Iris pigment epithelial cell (primary cell): ENCODE measurements at regions not wholly inside any gene's neighbourhood (a gene's known extent, or its start where the extent isn't known, plus 50 kb on each side); places are given as distances from the start of the nearest gene placed in this dataset.
A peak's percentile ranks its signal among the peaks of the same experiment; 100 is the strongest.

Source experiments
- DNase-seq: peaks from one replicate; pipeline ENCODE4 v3.0.0-alpha.2; 2011; ENCODE audit warnings: low read depth

DNA sequence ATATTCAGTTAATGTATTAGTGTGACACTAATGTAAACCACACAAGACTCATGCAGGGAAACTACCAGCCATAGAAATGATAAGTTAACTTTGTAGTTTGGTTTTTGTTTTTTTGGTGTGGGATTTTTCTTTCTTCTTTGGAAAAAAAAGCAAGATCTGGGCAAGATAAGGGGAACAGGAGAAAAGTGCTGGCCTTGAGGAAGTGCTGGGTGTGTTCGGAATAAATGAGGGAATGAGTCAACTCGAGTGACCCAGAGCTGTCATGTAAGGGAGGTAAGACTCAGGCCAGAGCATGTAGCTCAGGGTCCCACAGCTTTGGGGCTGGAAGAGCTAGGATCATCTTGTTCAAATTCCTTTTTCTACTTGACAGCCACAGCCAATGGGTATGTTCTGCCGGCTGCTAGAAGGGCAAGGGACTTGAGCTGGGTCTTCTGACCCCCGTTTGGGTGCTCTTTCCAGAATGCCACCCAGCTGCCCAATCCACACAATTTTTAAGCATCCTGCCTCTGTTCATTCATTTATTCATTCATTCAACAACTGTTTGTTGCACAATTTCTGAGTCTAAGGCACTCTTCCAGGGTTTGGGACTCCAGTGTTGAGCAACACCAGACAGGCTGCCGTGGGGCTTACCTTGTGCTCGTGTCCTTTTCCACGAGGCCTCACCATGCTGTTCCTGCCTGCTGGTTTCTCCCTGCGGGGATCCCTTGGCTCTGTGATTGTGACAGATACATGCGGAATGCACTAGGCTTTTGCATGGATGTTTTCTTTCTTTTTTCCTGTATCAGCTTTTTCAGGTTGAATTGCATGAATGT is 54.5 kb downstream of the CLDN34 start:
- DNase-seq = peak; percentile 34

DNA sequence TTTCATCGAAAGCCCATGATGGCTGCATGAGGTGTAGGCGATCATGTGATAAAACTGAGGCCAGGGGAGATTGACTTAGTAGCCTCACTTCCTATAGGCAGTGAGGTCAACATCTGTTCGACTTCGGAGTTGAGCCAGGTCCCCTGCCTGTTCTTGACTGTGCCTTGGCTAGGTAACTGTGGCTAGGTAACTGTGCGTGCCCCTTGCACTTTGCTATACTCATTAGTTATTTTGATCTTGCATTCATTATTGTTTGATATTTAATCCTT is 55.0 kb downstream of the CLDN34 start:
- no peak for DNase-seq

GRCh38 chrX:10022580-10023245 is 55.6 kb downstream of the CLDN34 start:
- peak; percentile 91 for DNase-seq

DNA sequence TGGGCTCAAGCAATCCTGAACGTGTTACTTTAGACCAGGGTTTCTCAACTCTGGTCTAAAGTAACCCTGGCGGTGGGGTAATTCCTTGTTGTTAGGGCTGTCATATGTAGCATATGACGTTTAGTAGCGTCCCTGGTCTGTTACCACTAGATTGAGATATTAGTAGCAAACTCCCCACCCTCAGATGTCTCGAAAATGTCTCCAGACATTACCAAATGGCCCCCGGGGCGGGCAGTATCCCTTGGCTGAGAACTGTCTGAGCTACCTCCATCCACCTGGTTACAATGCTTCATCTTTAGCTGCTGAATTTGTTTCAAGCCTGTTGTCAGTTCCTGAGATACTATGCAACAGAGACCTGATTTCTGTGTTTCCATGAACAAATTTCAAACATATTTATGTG is 56.7 kb downstream of the CLDN34 start:
- no peak for DNase-seq

DNA sequence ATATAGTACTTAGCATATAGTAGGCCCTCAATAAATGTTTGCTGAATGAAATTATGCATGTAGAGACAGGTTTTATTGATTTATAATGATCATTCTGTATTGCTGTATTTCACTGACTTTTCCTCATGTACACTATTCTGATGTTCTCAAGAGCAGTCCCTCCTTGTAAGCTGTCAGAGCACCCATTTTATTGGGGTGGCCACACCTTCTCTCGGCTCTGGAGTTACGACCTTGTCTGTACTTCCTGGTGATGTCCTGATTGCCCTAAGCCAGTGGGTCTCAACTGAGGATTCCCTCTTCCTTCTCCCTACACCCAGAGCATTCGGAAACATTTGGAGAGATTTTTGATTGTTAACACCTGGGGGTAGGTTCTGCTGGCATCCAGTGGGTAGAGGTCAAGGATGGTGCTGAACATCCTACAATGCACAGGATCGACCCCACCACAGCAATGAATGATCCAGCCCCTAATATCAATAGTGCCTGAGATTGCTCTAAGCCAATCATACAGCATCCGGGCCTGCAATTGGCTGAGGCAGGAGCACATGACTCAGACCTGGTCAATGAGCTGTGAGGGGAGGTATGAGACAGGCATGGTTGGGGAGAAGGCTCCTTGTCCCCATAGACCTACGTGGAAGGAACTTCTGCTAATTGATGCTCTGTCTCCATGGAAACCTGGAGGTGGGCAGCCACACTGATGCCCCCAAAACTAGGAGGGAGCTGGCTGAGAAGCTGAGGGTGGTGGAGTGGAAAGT is 58.8 kb downstream of the CLDN34 start:
- no peak for DNase-seq

- DNase-seq = no peak
Observed at GRCh38 chrX:10028283-10029104, 61.3 kb downstream of the CLDN34 start.

GRCh38 chrX:10030570-10030969 is 63.4 kb downstream of the CLDN34 start:
- peak; percentile 57 for DNase-seq

- DNase-seq = no peak
Observed at GRCh38 chrX:10031746-10032145, 64.6 kb downstream of the CLDN34 start.

- DNase-seq = no peak
Observed at GRCh38 chrX:10032147-10032546, 65.0 kb downstream of the CLDN34 start.

GRCh38 chrX:10033375-10034007 is 66.3 kb downstream of the CLDN34 start:
- DNase-seq = peak; percentile 50

- no peak for DNase-seq
Observed at GRCh38 chrX:10034740-10035260, 67.6 kb downstream of the CLDN34 start.

GRCh38 chrX:10038585-10038984 is 71.4 kb downstream of the CLDN34 start:
- DNase-seq = no peak

- DNase-seq = peak; percentile 29
Observed at GRCh38 chrX:10039821-10040793, 72.9 kb downstream of the CLDN34 start.

DNA sequence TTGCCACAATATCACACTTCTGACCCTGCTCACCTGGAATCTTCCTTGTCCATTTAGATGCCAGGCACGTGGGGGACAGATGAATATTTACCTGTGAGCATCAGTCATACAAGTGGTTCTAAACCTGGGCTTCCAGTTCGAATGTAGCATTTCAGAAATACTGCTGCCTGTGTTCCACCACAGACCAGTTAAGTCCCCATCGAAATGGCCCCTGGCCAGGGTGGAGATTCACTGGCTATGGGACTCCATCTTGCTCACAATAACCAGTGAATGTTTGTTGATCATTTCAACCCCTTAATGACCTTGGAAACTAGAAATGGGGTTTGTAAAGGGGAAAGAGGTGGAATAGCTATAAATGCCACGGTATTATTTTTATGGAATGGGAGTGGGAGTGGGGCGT is 73.8 kb downstream of the CLDN34 start:
- no peak for DNase-seq

GRCh38 chrX:10041383-10041782 is 74.2 kb downstream of the CLDN34 start:
- peak; percentile 36 for DNase-seq

DNA sequence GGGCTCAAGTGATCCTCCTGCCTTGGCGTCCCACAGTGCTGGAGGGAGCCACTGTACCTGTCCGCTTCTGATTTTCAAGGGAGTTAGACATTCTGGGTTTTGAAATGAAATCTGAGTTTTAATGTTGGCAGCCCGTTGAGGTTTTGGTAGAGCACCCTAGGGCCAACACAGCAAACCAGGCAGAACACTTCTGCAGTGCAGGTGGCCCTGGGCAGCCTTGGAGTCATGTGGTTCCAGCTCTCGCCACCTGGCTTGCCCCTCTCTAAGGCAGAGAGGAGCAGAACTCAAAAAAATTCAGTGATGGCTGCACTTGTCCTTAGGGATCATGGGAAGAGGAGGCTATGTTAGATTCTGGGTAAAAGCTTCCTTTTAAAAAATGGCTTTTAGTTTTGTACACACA is 74.9 kb downstream of the CLDN34 start:
- no peak for DNase-seq

DNA sequence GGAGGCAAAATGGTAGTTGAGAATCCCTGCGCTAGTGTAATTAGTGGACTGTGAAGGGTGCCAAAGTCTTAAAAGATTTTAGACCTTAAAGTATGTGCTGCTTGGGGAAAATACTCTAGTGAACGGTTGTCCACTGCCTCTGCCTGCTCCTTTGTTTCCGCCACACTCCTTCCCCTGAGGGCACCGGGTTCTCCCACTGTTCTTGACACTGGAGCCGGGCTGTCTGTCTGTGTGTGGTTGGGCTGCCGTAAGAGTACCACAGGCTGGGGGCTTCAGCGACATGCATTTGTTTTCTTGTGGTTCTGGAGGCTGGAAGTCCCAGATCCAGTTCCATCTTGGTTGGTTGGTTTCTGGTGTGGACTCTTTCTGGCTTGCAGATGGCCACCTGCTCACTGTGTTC is 76.2 kb downstream of the CLDN34 start:
- DNase-seq = no peak

DNA sequence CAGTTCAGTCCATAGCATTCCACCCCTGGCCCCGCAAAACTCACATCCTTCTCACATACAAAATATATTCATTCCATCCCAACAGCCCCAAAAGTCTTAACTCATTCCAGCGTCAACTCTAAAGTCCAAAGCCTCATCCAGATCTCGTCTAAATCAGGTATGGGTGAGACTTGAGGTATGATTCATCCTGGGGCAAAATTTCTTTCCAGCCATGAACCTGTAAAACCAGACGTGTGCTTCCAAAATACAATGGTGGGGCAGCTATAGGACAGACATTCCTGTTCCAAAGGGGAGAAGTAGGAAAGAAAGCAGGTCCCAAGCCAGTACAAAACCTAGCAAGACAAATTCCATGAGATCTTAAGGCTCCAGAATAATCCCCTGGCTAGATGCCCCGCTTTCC is 76.9 kb downstream of the CLDN34 start:
- no peak for DNase-seq

DNA sequence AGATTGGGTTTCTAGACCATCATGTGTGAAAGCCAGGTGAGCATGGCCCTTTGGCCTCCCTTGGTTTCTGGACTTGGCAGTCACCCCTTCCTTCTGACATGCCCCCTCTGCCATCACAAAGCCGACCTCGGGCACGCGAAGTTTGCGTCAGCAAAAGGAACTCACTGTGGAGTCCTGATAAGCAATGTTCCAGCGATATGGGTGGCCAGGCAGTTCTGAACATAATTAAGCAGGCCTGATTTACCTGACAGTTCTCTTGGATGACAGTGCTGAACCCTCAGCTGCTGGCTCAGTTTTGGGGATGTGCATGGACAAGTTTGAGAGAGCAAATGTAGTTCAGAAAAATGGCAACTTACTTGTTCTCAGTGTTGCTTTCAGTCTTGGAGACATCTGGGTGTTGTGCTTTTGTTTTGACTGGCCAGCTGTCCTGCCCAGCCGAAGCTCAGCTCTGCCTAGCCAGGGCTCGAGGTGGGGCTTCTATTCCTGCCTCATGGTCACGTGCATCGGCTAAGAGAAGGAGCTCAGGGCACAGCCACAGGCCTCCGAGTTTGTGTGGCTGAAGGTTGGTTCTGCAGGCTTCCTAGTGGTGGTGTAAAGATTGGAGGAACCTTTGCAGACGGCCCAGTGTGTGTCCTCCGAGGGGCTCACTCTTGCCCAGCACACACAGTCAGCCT is 78.3 kb downstream of the CLDN34 start:
- no peak for DNase-seq

GRCh38 chrX:10047133-10047532 is 80.0 kb downstream of the CLDN34 start:
- DNase-seq = no peak
